HG03378 (cell line): ENCODE measurements at regions not wholly inside any gene's neighbourhood (a gene's known extent, or its start where the extent isn't known, plus 50 kb on each side); places are given as distances from the start of the nearest gene placed in this dataset.
"Not testable (repeated sequence)": the region's sequence is repeated elsewhere in the genome, so short reads cannot be mapped to it uniquely, and the experiment has no call there.

Experiments
- ATAC-seq: cut with Tn5 transposase; IDR thresholded peaks from one replicate; pipeline ENCODE4 v1.9.1; 2021; ENCODE audit warnings: mild to moderate bottlenecking, moderate library complexity; ENCODE audit not compliant: unreplicated experiment

DNA sequence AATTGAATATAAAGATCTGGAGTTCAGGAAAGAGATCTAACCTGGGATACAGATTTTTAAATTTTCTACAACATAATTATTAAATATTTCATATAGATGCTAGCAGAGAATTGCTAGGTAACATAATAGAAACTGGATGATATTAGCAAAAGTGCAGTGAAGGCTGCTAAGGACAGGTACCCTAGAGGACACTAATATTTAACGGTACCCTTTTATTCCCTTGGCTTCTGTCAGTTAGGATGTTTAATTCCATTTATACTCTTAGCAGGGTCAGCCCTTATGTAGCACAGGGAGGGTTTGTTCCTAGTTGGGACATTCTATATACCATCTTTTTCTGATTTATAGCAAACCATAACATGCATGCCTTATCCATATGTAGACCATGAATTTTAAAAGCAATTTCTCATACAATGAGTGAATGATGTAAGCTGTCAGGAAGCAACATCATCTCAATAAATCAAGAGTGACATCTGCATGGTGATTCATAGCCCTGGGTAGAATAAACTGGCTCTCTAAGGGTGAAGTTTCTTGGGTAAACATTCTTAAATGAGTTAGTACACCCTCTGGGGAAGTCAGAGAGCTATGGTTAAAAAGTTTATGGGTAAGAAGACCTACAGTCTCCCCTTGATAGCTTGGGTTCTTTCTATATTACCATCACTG is 404.4 kb upstream of the MGAT4C start:
- no peak for ATAC-seq

DNA sequence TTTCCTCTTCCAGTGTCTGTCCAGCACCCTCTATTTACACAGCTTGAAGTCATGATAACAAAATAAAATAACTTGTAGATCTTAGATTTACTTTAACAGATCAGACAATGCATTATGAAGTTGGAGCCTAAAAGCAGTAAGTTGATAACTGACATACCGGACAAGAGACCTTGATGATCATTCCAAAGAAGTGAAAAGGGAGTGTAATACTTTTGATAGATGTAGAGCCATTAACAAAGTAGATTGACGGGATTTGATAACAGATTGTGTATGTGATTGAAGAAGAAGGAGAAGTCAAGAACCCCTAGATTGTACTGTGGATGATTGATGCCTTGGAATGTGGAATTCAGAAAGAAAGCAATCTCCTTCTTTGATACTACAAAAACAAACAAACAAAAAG is 403.8 kb upstream of the MGAT4C start:
- ATAC-seq: no peak

DNA sequence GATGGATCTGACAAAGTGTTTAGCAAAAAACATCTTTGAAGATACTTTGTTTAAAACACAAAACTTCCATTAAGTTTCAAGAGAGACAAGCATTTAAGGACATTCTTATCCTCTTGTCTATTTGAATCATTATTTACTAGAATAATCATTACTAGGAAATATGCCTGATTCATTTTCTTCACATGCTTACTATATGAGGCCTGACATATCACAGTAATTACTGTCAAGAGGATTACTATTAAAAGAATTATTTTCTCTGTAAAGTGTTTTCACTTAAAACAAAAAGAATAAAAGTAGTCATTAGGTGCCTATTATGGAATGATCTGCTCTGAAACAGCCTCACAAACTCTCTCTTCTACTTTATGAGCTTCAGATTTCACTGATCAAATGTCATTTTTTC is 402.1 kb upstream of the MGAT4C start:
- ATAC-seq: no peak

- no peak for ATAC-seq
Observed at GRCh38 chr12:86647800-86648199, 391.6 kb upstream of the MGAT4C start.

GRCh38 chr12:86634456-86635410 is 378.5 kb upstream of the MGAT4C start:
- ATAC-seq: no peak

- no peak for ATAC-seq
Observed at GRCh38 chr12:86627001-86627400, 370.8 kb upstream of the MGAT4C start.

GRCh38 chr12:86623267-86623666 is 367.1 kb upstream of the MGAT4C start:
- ATAC-seq: no peak

DNA sequence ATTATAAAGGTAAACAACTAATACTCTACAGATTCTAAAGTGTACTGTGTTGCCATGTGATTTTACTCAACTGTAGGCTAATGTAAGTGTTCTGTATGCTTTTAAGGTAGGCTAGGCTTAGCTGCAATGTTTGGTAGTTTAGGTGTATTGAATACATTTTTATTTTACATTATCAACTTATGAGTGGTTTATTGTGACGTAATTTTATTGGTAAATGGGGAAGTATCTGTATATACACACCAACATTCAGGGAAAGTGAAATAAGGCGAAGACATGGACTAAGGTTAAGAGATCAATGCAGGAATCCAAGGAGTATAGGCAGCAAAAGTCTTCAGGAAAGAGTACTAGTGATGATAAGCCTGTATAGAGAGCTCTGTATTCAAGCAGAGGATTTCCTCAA is 365.8 kb upstream of the MGAT4C start:
- ATAC-seq: no peak

- ATAC-seq: no peak
Observed at GRCh38 chr12:86613311-86613710, 357.1 kb upstream of the MGAT4C start.

DNA sequence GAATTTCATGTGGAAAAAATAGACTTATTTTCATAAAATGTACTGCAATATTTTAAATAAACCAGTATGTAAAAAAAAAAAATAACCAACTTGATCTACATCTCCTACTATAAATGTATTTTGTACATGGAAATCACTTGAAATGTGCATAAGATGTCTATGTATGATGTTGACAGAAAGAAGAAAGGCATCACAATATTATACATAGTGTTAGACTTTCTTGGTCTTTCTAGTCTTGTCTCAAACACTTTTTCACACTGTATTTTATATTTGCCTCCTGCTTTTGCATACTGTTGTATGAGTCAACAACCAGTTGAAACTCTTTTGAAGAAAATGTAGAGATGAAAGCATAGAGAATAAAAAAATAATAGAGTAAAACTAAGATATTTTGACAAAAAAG is 352.4 kb upstream of the MGAT4C start:
- ATAC-seq: no peak

GRCh38 chr12:86601550-86602308 is 345.5 kb upstream of the MGAT4C start:
- ATAC-seq: no peak

DNA sequence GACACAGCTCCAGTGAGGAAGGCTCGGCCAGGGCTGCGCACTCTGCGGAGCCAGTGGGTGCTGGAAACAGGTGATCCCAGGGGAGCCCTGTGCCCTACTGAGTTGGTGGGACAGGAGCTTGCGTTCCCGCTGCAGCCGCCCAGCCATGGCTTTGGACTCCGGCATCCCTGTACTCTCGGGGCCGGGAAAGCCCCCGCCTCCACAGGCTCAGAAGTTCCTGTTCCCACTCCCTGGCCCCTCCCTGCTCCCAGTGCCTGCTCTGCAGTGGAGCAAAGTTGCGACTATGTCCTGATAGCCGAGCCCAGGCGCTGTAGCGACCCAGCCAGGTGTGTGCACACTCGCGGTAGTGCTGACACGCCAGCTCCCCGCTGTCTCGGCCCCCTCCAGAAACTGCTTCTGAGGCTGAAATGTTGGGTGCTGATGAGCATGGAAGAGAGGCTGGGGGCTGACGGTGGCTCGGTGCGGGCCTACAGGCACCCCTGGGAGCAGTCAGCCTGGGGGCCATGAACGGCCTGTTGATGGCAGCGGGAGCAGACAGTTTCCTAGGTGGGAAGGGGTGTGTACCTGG is 344.6 kb upstream of the MGAT4C start:
- no peak for ATAC-seq

DNA sequence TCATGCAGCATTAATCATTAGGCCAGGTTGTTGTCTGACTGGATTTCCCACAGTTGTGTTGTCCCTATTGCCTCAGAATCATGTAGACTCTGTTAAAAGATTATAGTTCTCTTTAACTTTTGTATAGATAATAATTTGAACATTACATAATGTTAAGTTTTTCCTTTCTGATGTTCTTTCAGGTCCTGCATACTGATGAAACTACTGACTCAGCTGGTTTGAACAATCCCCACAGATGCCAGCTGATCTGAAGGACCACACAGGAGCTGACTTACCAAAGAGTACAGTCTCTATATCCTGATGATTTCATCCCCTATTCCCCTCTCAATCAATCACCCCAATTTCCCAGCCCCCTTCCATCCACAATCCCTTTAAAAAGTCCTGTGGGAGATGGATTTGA is 341.2 kb upstream of the MGAT4C start:
- no peak for ATAC-seq

DNA sequence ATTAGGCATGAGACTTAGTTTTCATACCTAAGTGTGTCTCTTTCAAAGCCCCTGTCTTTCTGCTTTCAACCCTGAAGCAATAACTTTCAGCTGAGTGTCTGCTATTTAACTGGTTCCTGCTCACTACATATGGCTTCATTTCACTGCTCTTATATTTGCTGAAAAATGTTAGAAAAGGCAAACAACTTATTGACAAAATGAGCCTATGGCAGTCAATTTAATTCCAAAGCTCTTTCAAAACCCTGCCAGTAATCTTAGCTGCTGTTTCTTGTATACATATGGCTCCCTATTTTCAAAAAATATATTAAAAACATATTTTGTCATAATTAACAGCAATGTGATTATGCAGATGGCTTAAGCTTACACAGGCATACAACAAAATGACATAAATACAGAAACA is 334.1 kb upstream of the MGAT4C start:
- no peak for ATAC-seq

GRCh38 chr12:86574143-86574542 is 318.0 kb upstream of the MGAT4C start:
- ATAC-seq: no peak

DNA sequence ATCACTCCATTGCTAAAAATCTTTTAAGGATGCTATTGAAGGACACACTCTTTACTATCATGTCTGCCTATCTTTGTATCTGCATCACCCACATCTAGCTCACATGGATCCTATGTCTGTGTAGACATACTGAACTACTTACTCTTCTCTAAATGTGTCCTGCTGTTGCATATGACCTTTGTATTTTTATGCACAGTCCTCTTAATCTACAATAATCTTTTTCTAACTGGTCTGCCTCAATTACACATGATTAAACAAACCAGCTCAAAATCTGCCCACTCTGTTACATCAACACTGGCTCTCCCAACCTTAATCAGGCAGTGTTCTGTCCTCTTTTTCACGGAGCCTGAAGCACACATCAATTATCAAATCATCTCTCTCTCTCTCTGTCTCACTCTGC is 316.3 kb upstream of the MGAT4C start:
- ATAC-seq: no peak

GRCh38 chr12:86565038-86565437 is 308.8 kb upstream of the MGAT4C start:
- ATAC-seq: no peak

DNA sequence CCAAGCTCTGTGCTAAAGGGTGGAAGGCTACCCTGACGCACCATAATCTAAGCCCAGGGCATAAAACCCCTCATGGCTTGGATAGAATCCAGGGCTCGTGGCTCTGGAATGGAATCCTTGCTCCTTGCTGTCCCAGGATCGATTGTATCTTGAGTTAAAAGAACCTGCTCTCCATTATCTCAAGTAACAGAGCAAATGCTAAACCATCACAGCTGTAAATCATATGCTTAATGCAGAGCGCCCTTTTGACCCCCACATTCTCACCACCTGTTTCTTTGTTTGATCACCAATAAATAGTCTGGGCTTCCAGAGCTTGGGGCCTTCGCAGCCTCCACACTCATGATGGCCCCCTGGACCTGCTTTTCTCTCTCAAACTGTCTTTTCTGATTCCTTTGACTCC is 299.3 kb upstream of the MGAT4C start:
- not testable (repeated sequence) for ATAC-seq

DNA sequence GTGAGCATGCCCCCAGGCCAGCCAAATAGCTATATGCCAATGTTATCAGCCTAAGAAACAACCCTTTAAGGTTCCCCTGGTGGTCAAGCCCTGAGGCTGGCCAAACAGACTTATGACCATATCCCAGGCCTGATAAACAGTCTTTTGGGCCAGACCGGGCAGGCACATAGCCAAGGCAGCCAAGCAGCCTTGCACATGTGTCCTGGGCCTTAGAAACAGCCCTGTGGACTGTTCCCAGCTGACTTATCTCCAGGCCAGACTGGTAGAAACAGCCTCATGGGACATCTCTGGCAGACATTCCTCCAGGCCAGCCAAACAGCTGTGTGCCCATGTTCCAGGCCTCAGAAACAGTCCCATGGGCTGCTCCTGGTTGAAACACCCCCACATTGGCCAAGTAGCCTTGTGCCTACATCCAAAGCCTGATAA is 295.0 kb upstream of the MGAT4C start:
- ATAC-seq: no peak

- ATAC-seq: no peak
Observed at GRCh38 chr12:86550218-86551145, 294.3 kb upstream of the MGAT4C start.
